GM10248 (cell line): ENCODE measurements at regions not wholly inside any gene's neighbourhood (a gene's known extent, or its start where the extent isn't known, plus 50 kb on each side); places are given as distances from the start of the nearest gene placed in this dataset.

Experiments used
- CTCF ChIA-PET: fragments of 300-600 bp; sonication (Branson Sonifier 250); formaldehyde crosslinking; extraction: SDS; loops from one replicate; lab custom pipeline; 2021; ENCODE audit warnings: antibody characterized with exemption; lab: Yijun Ruan, JAX
- POLR2A ChIA-PET: fragments of 350-650 bp; sonication (Branson Sonifier 250); formaldehyde crosslinking; extraction: SDS; loops from one replicate; lab custom pipeline; 2020; ENCODE audit warnings: antibody characterized with exemption; lab: Yijun Ruan, JAX
- DNase-seq: peaks from one replicate; pipeline ENCODE4 v3.0.0; 2012; ENCODE audit errors: extremely low spot score
- TF ChIP-seq, protein P1 (sequence below): IDR thresholded peaks from 2 replicates; pipeline ENCODE4 v1.5.1; 2012; ENCODE audit warnings: mild to moderate bottlenecking, low read depth; ENCODE audit errors: extremely low read depth, missing control alignments, control extremely low read depth

DNA sequence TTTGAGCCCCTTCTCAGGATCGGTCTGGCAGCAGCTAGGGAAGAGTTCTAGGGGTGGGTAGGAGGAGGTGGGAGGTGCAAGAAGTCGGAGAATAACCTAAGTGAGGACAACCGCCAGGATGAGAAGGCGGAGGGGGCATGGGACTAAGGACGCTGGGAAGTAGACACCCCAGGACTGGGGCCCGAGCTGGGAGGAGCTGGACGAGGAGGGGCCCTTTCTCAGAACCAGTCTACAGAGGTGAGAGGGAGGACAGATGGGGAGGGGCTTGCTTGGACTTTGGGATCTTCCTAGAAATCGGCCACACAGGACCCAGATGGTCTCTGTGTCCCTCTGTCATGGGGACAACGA is 90.0 kb upstream of the MYL10 start:
- POLR2A ChIA-PET: no interaction called here
- CTCF ChIA-PET: interaction anchor here (1.2 kb wide), 1 partner anchor 10 kb away, joined by 6 read pairs; no protein-coding TSS in a partner anchor
- no peak for DNase-seq
- TF ChIP-seq, protein P1, sequence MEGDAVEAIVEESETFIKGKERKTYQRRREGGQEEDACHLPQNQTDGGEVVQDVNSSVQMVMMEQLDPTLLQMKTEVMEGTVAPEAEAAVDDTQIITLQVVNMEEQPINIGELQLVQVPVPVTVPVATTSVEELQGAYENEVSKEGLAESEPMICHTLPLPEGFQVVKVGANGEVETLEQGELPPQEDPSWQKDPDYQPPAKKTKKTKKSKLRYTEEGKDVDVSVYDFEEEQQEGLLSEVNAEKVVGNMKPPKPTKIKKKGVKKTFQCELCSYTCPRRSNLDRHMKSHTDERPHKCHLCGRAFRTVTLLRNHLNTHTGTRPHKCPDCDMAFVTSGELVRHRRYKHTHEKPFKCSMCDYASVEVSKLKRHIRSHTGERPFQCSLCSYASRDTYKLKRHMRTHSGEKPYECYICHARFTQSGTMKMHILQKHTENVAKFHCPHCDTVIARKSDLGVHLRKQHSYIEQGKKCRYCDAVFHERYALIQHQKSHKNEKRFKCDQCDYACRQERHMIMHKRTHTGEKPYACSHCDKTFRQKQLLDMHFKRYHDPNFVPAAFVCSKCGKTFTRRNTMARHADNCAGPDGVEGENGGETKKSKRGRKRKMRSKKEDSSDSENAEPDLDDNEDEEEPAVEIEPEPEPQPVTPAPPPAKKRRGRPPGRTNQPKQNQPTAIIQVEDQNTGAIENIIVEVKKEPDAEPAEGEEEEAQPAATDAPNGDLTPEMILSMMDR: no peak

DNA sequence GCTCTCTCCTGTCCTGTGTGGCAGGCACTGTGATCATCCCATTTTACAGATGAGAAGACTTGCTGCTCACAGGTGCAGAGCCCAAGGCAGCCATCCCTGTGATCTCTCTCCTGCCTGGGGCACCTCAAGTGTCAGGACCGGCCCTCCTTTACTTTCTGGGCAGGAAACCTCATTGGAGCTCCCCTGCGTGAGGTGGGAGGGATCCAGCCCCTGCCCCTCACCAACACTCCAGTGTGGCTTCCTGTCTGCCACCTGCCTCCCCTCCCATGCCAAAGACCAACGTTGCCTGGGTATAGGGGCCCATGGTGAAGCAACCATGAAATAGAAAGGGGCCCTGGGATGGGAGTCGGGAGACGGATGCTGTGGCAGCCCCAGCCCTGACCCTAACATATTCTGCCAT is 91.2 kb upstream of the MYL10 start:
- ChIA-PET CTCF (interaction anchor here (0.6 to 1.6 kb wide), 3 partner anchors 9 to 746 kb away, joined by 3 to 6 read pairs (median 3); no protein-coding TSS in a partner anchor), POLR2A (no interaction called here)
- no peak for DNase-seq
- TF ChIP-seq, protein P1: no peak

DNA sequence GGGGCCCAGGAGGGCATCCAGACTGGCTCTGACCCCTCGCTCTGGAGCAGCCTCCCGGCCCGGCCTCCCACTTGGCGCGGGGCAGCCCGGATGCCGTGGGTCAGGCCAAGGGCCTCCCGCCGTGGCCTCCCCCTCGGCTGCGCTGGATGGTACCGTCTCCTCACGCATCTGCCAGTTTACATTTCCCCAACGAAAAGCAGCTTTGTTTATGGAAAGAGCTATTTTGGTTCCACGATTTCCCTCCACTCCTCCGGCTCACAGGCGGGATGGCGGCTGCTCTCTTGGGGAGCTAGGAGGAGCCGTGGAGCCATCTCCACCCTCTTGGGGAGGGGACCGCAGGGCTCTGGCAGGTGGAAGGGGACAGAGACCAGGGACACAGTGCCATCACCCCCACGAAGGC is 93.2 kb upstream of the MYL10 start:
- no peak for DNase-seq
- TF ChIP-seq, protein P1: no peak
- POLR2A ChIA-PET: no interaction called here
- CTCF ChIA-PET: interaction anchor here (0.8 to 1.0 kb wide), 2 partner anchors 10 to 21 kb away, joined by 3 read pairs; no protein-coding TSS in a partner anchor

DNA sequence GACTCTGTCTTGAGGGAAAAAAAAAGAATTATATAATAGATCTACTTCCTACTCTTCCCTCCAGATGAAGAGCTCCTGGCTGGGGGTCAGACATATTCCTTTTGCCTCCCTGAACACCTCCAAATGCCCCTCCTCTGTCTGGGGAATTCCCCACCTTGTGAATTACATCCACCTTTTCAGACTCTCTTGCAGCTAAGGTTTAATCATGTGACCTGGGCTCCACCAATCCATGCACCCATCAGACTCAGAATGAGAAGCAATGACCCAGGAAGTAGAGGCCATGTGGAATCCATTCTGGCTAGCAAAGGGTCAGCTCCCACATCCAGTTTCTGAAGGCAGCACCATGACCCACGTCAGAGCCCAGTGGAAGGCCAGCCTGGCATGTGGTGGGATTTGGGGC is 93.6 kb upstream of the CUX1 start:
- TF ChIP-seq, protein P1: no peak
- POLR2A ChIA-PET: no interaction called here
- CTCF ChIA-PET: interaction anchor here (0.7 to 2.9 kb wide), 4 partner anchors 10 to 34 kb away, joined by 3 to 8 read pairs (median 4); no protein-coding TSS in a partner anchor
- DNase-seq: no peak

DNA sequence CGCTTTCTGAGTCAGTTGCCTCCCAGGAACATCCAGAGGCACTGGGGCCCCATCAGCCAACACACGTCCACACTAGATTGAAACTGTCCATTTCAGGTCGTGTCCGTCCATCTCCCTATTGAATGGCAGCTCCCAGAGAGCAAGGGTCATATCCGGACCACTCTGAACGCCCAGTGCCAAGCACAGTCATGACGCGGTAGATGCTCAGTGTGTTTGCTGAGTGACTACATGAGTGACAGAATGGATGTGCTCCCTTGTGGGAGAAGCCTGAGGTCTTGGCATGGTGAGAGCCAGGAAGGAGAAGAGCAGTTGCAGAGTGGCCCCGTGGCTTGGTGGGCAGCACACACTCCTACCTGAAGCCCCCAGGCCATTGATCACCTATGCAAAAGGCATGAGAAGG is 92.5 kb upstream of the CUX1 start:
- DNase-seq: no peak
- POLR2A ChIA-PET: no interaction called here
- TF ChIP-seq, protein P1: no peak
- CTCF ChIA-PET: interaction anchor here (1.9 to 2.9 kb wide), 3 partner anchors 10 to 35 kb away, joined by 4 to 8 read pairs (median 5); no protein-coding TSS in a partner anchor

DNA sequence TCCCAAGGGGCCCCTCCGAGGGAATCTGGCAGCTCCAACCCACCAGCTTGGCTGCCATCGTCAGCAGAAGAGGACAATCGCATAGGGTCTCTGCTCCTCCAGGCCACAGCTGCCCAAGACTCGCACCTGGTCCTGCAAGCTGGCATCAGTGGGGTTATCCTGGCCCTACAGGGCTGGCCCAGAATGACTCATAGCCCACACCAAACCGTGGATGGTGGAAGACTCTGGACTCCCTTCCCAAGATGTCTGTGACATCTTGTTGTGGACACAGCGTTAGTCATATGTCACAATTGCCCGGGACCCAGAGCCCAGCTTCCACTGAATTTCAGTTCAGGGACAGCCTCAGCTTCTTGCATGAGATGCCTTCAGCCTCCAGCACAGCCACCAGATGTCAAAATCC is 91.5 kb upstream of the CUX1 start:
- ChIA-PET CTCF (interaction anchor here (1.9 to 2.9 kb wide), 3 partner anchors 9 to 36 kb away, joined by 4 to 8 read pairs (median 5); no protein-coding TSS in a partner anchor), POLR2A (no interaction called here)
- TF ChIP-seq, protein P1: no peak
- DNase-seq: no peak
